ENCODE measurements at regions not wholly inside any gene's neighbourhood (a gene's known extent, or its start where the extent isn't known, plus 50 kb on each side); places are given as distances from the start of the nearest gene placed in this dataset.

- no peaks in the 10 kb centered on the region for H3K79me2 ChIP-seq (ENCODE audit: insufficient read depth, low read depth, low read length)
- no peak overlapping the region for H3K4me3 ChIP-seq (ENCODE audit: low read depth, low read length, poor library complexity, severe bottlenecking)
- no peaks in the 10 kb centered on the region for H3K36me3 ChIP-seq (ENCODE audit: insufficient read depth, low read length)
- CTCF ChIA-PET (ENCODE audit: unreplicated experiment), result no interaction called here
- intact Hi-C loops (cut with micrococcal nuclease; ENCODE audit: unreplicated experiment), result no loop called here
- POLR2A ChIA-PET, result no interaction called here
- TF ChIP-seq CTCF (conservative IDR thresholded peaks at IDR 0.05; ENCODE audit: low read length) (no peak), EZH2phosphoT487 (IDR thresholded peaks at IDR 0.05; ENCODE audit: borderline replicate concordance, low read depth, low read length) (no peak)
- no TSS peak for BruUV-seq (replicated peaks)
- no peaks in the 10 kb centered on the region for H3K9me2 ChIP-seq (ENCODE audit: insufficient read depth, low read length)
- H3K9me3 ChIP-seq (ENCODE audit: low read length), result no peaks in the 10 kb centered on the region
- DNase-seq (ENCODE audit: low spot score), result no peak
- no peak overlapping the region for H3K27ac ChIP-seq (ENCODE audit: low read depth, low read length, poor library complexity, severe bottlenecking)
- H2AFZ ChIP-seq (ENCODE audit: low read length), result no peak overlapping the region
- no peak overlapping the region for H3K4me2 ChIP-seq (ENCODE audit: low read length)
- no peaks in the 10 kb centered on the region for H3K4me1 ChIP-seq (ENCODE audit: insufficient read depth, low read length, poor library complexity, severe bottlenecking)
- no peaks in the 10 kb centered on the region for H4K20me1 ChIP-seq (ENCODE audit: insufficient read depth, low read length)
Observed at GRCh38 chr4:124462954-124463828, 249.3 kb downstream of the ANKRD50 start.

- H3K4me2 ChIP-seq (ENCODE audit: low read length), result no peak overlapping the region
- BruUV-seq (replicated peaks), result no TSS peak
- H3K4me1 ChIP-seq (ENCODE audit: insufficient read depth, low read length, poor library complexity, severe bottlenecking), result no peaks in the 10 kb centered on the region
- no peaks in the 10 kb centered on the region for H3K79me2 ChIP-seq (ENCODE audit: insufficient read depth, low read depth, low read length)
- H3K9me2 ChIP-seq (ENCODE audit: insufficient read depth, low read length), result no peaks in the 10 kb centered on the region
- ChIA-PET CTCF (ENCODE audit: unreplicated experiment) (no interaction called here), POLR2A (no interaction called here)
- H4K20me1 ChIP-seq (ENCODE audit: insufficient read depth, low read length), result no peaks in the 10 kb centered on the region
- TF ChIP-seq CTCF (conservative IDR thresholded peaks at IDR 0.05; ENCODE audit: low read length) (no peak), EZH2phosphoT487 (IDR thresholded peaks at IDR 0.05; ENCODE audit: borderline replicate concordance, low read depth, low read length) (no peak)
- no peak overlapping the region for H3K4me3 ChIP-seq (ENCODE audit: low read depth, low read length, poor library complexity, severe bottlenecking)
- no peak overlapping the region for H2AFZ ChIP-seq (ENCODE audit: low read length)
- no peaks in the 10 kb centered on the region for H3K36me3 ChIP-seq (ENCODE audit: insufficient read depth, low read length)
- DNase-seq (ENCODE audit: low spot score), result no peak
- H3K27ac ChIP-seq (ENCODE audit: low read depth, low read length, poor library complexity, severe bottlenecking), result no peak overlapping the region
- no peaks in the 10 kb centered on the region for H3K9me3 ChIP-seq (ENCODE audit: low read length)
- intact Hi-C loops (cut with micrococcal nuclease; ENCODE audit: unreplicated experiment), result no loop called here
Observed at GRCh38 chr4:124464836-124465235, 247.7 kb downstream of the ANKRD50 start.

GRCh38 chr4:124468360-124468759 lies 244.2 kb downstream of the ANKRD50 start:
- BruUV-seq (replicated peaks), result no TSS peak
- Histone ChIP-seq H3K4me3 (ENCODE audit: low read depth, low read length, poor library complexity, severe bottlenecking) (no peak overlapping the region), H4K20me1 (ENCODE audit: insufficient read depth, low read length) (no peaks in the 10 kb centered on the region), H2AFZ (ENCODE audit: low read length) (no peak overlapping the region), H3K36me3 (ENCODE audit: insufficient read depth, low read length) (no peaks in the 10 kb centered on the region), H3K27ac (ENCODE audit: low read depth, low read length, poor library complexity, severe bottlenecking) (no peak overlapping the region), H3K9me2 (ENCODE audit: insufficient read depth, low read length) (no peaks in the 10 kb centered on the region), H3K79me2 (ENCODE audit: insufficient read depth, low read depth, low read length) (no peaks in the 10 kb centered on the region), H3K9me3 (ENCODE audit: low read length) (no peaks in the 10 kb centered on the region), H3K4me1 (ENCODE audit: insufficient read depth, low read length, poor library complexity, severe bottlenecking) (no peaks in the 10 kb centered on the region), H3K4me2 (ENCODE audit: low read length) (no peak overlapping the region)
- POLR2A ChIA-PET, result interaction anchor here (0.9 kb wide), 1 partner anchor 11 kb away, joined by 3 read pairs; no protein-coding TSS in a partner anchor
- no peak for DNase-seq (ENCODE audit: low spot score)
- TF ChIP-seq EZH2phosphoT487 (IDR thresholded peaks at IDR 0.05; ENCODE audit: borderline replicate concordance, low read depth, low read length) (no peak), CTCF (conservative IDR thresholded peaks at IDR 0.05; ENCODE audit: low read length) (no peak)
- intact Hi-C loops (cut with micrococcal nuclease; ENCODE audit: unreplicated experiment), result no loop called here
- CTCF ChIA-PET (ENCODE audit: unreplicated experiment), result no interaction called here

All from OCI-LY7 (cell line).